Spinal cord (tissue), 9 donors: ENCODE measurements at regions not wholly inside any gene's neighbourhood (a gene's known extent, or its start where the extent isn't known, plus 50 kb on each side); places are given as distances from the start of the nearest gene placed in this dataset.
"Not testable (repeated sequence)": the region's sequence is repeated elsewhere in the genome, so short reads cannot be mapped to it uniquely, and the experiment has no call there.

ENCODE experiments used
- DNase-seq, 6 donors: peaks; one replicate each; pipeline versions ENCODE4 v3.0.0 to v3.0.0-alpha.2; 2013 to 2015; ENCODE audit warnings: low spot score in 6 of 6, low read depth in 4 of 6
- H3K27ac ChIP-seq: one replicate; pipeline ENCODE4 v1.5.1; 2013; ENCODE audit warnings: low read depth, low read length, control low read depth
- H3K27me3 ChIP-seq: one replicate; pipeline ENCODE4 v1.6.1; 2013; ENCODE audit warnings: low read length; ENCODE audit not compliant: control insufficient read depth, insufficient read depth
- H3K36me3 ChIP-seq: one replicate; pipeline ENCODE4 v1.6.1; 2013; ENCODE audit warnings: low read length; ENCODE audit not compliant: control insufficient read depth, insufficient read depth
- H3K4me1 ChIP-seq: one replicate; pipeline ENCODE4 v1.6.1; 2013; ENCODE audit warnings: low read length; ENCODE audit not compliant: control insufficient read depth, insufficient read depth
- H3K4me3 ChIP-seq: one replicate; pipeline ENCODE4 v1.5.1; 2013; ENCODE audit warnings: low read depth, low read length, control low read depth
- H3K9me3 ChIP-seq: one replicate; pipeline ENCODE4 v1.6.1; 2013; ENCODE audit warnings: low read length; ENCODE audit not compliant: control insufficient read depth, insufficient read depth
- WGBS: methylation state at CpG from one replicate; pipeline ENCODE4 v1.1.5; 2013; ENCODE audit warnings: missing lambda C conversion rate; ENCODE audit not compliant: insufficient coverage; 5-methylcytosine and 5-hydroxymethylcytosine counted together
- donor health status: healthy.

- Histone ChIP-seq H3K27me3 (no peaks in the 10 kb centered on the region), H3K4me3 (no peak overlapping the region), H3K27ac (no peak overlapping the region), H3K9me3 (no peaks in the 10 kb centered on the region), H3K4me1 (peaks cover 5% of the 10 kb centered on the region), H3K36me3 (no peaks in the 10 kb centered on the region)
- no peak for DNase-seq
- 89% methylated on average over 22 of the region's 25 CpGs for WGBS
Observed at GRCh38 chr6:168179702-168180382, 100.8 kb upstream of the FRMD1 start.

- H3K27me3 ChIP-seq: no peaks in the 10 kb centered on the region
- peak in 1 of 6 donors; percentile 33 for DNase-seq
- no peaks in the 10 kb centered on the region for H3K9me3 ChIP-seq
- H3K4me3 ChIP-seq: no peak overlapping the region
- H3K4me1 ChIP-seq: peaks cover 5% of the 10 kb centered on the region
- H3K27ac ChIP-seq: no peak overlapping the region
- 77% methylated on average over 16 of the region's 16 CpGs for WGBS
- no peaks in the 10 kb centered on the region for H3K36me3 ChIP-seq
Observed at GRCh38 chr6:168179133-168179532, 100.1 kb upstream of the FRMD1 start.

- H3K36me3 ChIP-seq: no peaks in the 10 kb centered on the region
- no peak overlapping the region for H3K4me3 ChIP-seq
- no peaks in the 10 kb centered on the region for H3K9me3 ChIP-seq
- peaks cover 5% of the 10 kb centered on the region for H3K4me1 ChIP-seq
- DNase-seq: no peak
- no peak overlapping the region for H3K27ac ChIP-seq
- 71% methylated on average over 8 of the region's 8 CpGs for WGBS
- H3K27me3 ChIP-seq: no peaks in the 10 kb centered on the region
Observed at GRCh38 chr6:168177103-168177891, 98.3 kb upstream of the FRMD1 start.

GRCh38 chr6:168171673-168172353, 92.8 kb upstream of the FRMD1 start:
- H3K36me3 ChIP-seq: no peaks in the 10 kb centered on the region
- H3K4me3 ChIP-seq: no peak overlapping the region
- H3K4me1 ChIP-seq: no peaks in the 10 kb centered on the region
- WGBS: no CpG with 5 or more reads among the region's 4 CpGs
- H3K27me3 ChIP-seq: no peaks in the 10 kb centered on the region
- no peak overlapping the region for H3K27ac ChIP-seq
- H3K9me3 ChIP-seq: no peaks in the 10 kb centered on the region
- DNase-seq: no peak

GRCh38 chr6:168170841-168171601, 92.0 kb upstream of the FRMD1 start:
- Histone ChIP-seq H3K4me3 (no peak overlapping the region), H3K36me3 (no peaks in the 10 kb centered on the region), H3K4me1 (no peaks in the 10 kb centered on the region), H3K27me3 (no peaks in the 10 kb centered on the region), H3K27ac (no peak overlapping the region), H3K9me3 (no peaks in the 10 kb centered on the region)
- WGBS: 89% methylated on average over 10 of the region's 16 CpGs
- no peak for DNase-seq

- Histone ChIP-seq H3K36me3 (no peaks in the 10 kb centered on the region), H3K9me3 (no peaks in the 10 kb centered on the region), H3K4me3 (no peak overlapping the region), H3K27me3 (peaks cover 3% of the 10 kb centered on the region), H3K27ac (no peak overlapping the region), H3K4me1 (no peaks in the 10 kb centered on the region)
- WGBS: 99% methylated on average over 10 of the region's 11 CpGs
- DNase-seq: no peak
Observed at GRCh38 chr6:168169624-168170023, 90.6 kb upstream of the FRMD1 start.

DNA sequence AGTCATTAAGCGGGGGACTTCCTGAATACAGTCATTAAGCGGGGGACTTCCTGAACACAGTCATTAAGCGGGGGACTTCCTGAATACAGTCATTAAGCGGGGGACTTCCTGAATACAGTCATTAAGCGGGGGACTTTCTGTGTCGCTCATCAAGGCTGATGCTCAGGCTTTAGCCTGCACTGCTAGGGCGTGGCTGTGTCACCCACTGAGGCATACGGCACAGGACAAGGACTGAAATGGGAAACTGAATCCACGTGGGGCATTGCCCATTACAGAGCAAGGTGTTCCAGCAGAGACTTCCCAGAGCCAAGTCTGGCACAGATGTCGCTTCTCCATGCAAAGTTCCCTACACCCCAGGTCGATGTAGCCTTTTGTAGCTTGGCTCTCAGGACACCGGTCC, 89.9 kb upstream of the FRMD1 start:
- H3K4me3 ChIP-seq, H3K9me3 ChIP-seq, DNase-seq, H3K36me3 ChIP-seq, H3K27ac ChIP-seq, H3K27me3 ChIP-seq, H3K4me1 ChIP-seq: not testable (repeated sequence)
- WGBS: 92% methylated on average over 7 of the region's 12 CpGs

GRCh38 chr6:168168330-168168729, 89.3 kb upstream of the FRMD1 start:
- H3K36me3 ChIP-seq, H3K4me1 ChIP-seq, H3K27ac ChIP-seq, H3K4me3 ChIP-seq, H3K27me3 ChIP-seq, DNase-seq, H3K9me3 ChIP-seq: not testable (repeated sequence)
- WGBS: 97% methylated on average over 7 of the region's 13 CpGs

DNA sequence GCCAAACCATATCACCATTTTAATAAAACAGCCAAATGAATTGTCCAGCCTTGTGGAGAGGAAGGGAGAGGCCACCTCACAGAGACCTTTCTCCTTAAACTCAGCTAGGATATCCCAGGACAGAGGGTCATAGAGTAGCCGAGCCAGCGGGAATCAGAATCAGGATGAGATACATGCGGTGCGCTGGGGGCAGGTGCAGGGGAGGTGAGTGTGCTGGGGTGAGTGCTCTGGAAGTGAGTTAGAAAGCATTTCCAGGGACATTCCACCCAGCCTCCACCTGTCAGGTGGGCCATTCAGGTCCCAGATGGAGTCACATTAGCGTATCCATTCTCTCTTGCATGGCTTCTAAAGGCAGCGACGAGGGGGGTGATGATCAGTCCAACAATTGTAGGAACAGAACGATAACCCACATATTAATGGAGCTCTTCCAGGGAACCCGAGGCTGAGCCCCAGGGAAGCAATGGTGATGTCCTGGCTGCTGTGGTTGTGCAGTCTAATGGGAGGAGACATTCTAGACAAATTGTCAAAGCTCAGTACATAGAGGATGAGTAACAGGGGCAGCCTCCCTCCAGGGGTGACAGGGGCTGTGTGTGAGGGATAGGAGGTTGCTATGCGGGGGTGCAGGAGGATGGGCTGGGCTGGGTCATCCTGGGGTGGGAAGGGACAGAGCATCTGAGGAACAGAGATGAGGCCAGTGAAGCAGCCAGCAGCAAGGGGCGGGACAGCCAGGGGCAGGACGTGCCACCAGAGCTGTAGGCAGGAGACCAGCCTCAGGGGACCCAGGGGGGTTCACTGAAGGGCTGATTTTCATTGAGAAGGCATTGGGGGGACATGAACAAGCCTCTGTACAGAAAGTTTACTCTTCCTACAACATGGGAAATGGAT, 88.7 kb upstream of the FRMD1 start:
- no peak overlapping the region for H3K4me3 ChIP-seq
- H3K9me3 ChIP-seq: no peaks in the 10 kb centered on the region
- no peak for DNase-seq
- no peak overlapping the region for H3K27ac ChIP-seq
- H3K4me1 ChIP-seq: peaks cover 3% of the 10 kb centered on the region
- H3K36me3 ChIP-seq: no peaks in the 10 kb centered on the region
- 98% methylated on average over 6 of the region's 12 CpGs for whole genome bisulfite sequencing
- H3K27me3 ChIP-seq: peaks cover 4% of the 10 kb centered on the region
